Retina (tissue), 1 donor: ENCODE measurements at regions not wholly inside any gene's neighbourhood (a gene's known extent, or its start where the extent isn't known, plus 50 kb on each side); places are given as distances from the start of the nearest gene placed in this dataset.
"Not testable (repeated sequence)": the region's sequence is repeated elsewhere in the genome, so short reads cannot be mapped to it uniquely, and the experiment has no call there.

Source experiments
- DNase-seq: peaks from one replicate; pipeline ENCODE4 v3.0.0-alpha.2; 2016

GRCh38 chr3:89946884-89947283, 839.5 kb downstream of the EPHA3 start:
- DNase-seq, result no peak

GRCh38 chr3:89947337-89947954, 840.0 kb downstream of the EPHA3 start:
- no peak for DNase-seq

- no peak for DNase-seq
Observed at GRCh38 chr3:89948008-89948407, 840.6 kb downstream of the EPHA3 start.

GRCh38 chr3:89950772-89951171, 843.4 kb downstream of the EPHA3 start:
- DNase-seq, result no peak

GRCh38 chr3:89954137-89954536, 846.7 kb downstream of the EPHA3 start:
- no peak for DNase-seq

GRCh38 chr3:89955156-89955555, 847.7 kb downstream of the EPHA3 start:
- DNase-seq, result no peak

GRCh38 chr3:89957451-89957850, 850.0 kb downstream of the EPHA3 start:
- DNase-seq, result no peak

- not testable (repeated sequence) for DNase-seq
Observed at GRCh38 chr3:89958163-89958562, 850.7 kb downstream of the EPHA3 start.

GRCh38 chr3:89964347-89964746, 856.9 kb downstream of the EPHA3 start:
- DNase-seq, result no peak

- DNase-seq, result no peak
Observed at GRCh38 chr3:89966877-89967665, 859.6 kb downstream of the EPHA3 start.

- no peak for DNase-seq
Observed at GRCh38 chr3:89971329-89971728, 863.9 kb downstream of the EPHA3 start.

- peak; percentile 15 for DNase-seq
Observed at GRCh38 chr3:89973156-89973555, 865.7 kb downstream of the EPHA3 start.

GRCh38 chr3:89974903-89975519, 867.6 kb downstream of the EPHA3 start:
- no peak for DNase-seq

- DNase-seq, result no peak
Observed at GRCh38 chr3:89983449-89983848, 876.0 kb downstream of the EPHA3 start.

GRCh38 chr3:90005281-90005847, 897.9 kb downstream of the EPHA3 start:
- no peak for DNase-seq

GRCh38 chr3:90007778-90008499, 900.5 kb downstream of the EPHA3 start:
- DNase-seq, result no peak

GRCh38 chr3:90010341-90010740, 902.9 kb downstream of the EPHA3 start:
- no peak for DNase-seq

GRCh38 chr3:90011131-90011530, 903.7 kb downstream of the EPHA3 start:
- peak; percentile 28 for DNase-seq

- DNase-seq, result no peak
Observed at GRCh38 chr3:90011596-90011995, 904.2 kb downstream of the EPHA3 start.

GRCh38 chr3:90011996-90012395, 904.6 kb downstream of the EPHA3 start:
- DNase-seq, result no peak

- peak; percentile 14 for DNase-seq
Observed at GRCh38 chr3:90015688-90016356, 908.4 kb downstream of the EPHA3 start.

GRCh38 chr3:90016555-90016954, 909.1 kb downstream of the EPHA3 start:
- DNase-seq, result no peak
